ENCODE measurements at regions not wholly inside any gene's neighbourhood (a gene's known extent, or its start where the extent isn't known, plus 50 kb on each side); places are given as distances from the start of the nearest gene placed in this dataset.

GRCh38 chr4:3630136-3630597 is 97.9 kb upstream of the LRPAP1 start:
- TF ChIP-seq CTCF (IDR thresholded peaks at IDR 0.05) (no peak), PBX3 (IDR thresholded peaks at IDR 0.05) (no peak), YY1 (IDR thresholded peaks at IDR 0.05; ENCODE audit: low read depth) (no peak), MAX (IDR thresholded peaks at IDR 0.05; ENCODE audit: low read depth) (no peak), POLR2AphosphoS5 (IDR thresholded peaks at IDR 0.05; ENCODE audit: low read depth, low read length) (no peak), EP300 (IDR thresholded peaks at IDR 0.05; ENCODE audit: borderline replicate concordance in 1 of 2, low read depth in 1 of 2, low read length in 1 of 2) (no peak), REST (IDR thresholded peaks at IDR 0.05; ENCODE audit: low read depth, low read length) (no peak), MXI1 (IDR thresholded peaks at IDR 0.05; ENCODE audit: low read depth, low read length) (no peak), SIN3A (IDR thresholded peaks at IDR 0.05; ENCODE audit: borderline replicate concordance, low read depth, low read length) (no peak), NRF1 (IDR thresholded peaks at IDR 0.05; ENCODE audit: low read depth, low read length) (no peak), TCF12 (IDR thresholded peaks at IDR 0.05) (no peak), JUND (IDR thresholded peaks at IDR 0.05) (no peak)
